OCI-LY1 (cell line): ENCODE measurements at regions not wholly inside any gene's neighbourhood (a gene's known extent, or its start where the extent isn't known, plus 50 kb on each side); places are given as distances from the start of the nearest gene placed in this dataset.

Source experiments
- H2AFZ ChIP-seq: fragments of 200-600 bp; sonication (generic), shearing (Covaris generic); 2 replicates; pipeline ENCODE4 v1.6.0; 2014; ENCODE audit warnings: antibody characterized with exemption, mild to moderate bottlenecking, low read length
- H3F3A ChIP-seq: fragments of 200-600 bp; sonication (generic), shearing (Covaris generic); 2 replicates; pipeline ENCODE4 v1.6.0; 2014; ENCODE audit warnings: mild to moderate bottlenecking, antibody characterized with exemption, low read length, moderate library complexity; ENCODE audit not compliant: insufficient read depth
- H3K27ac ChIP-seq: fragments of 200-600 bp; sonication (generic); 2 replicates; pipeline ENCODE4 v1.5.1; 2014; ENCODE audit warnings: low read length, mixed run types, mild to moderate bottlenecking, low read depth; ENCODE audit not compliant: poor library complexity, severe bottlenecking
- H3K27me3 ChIP-seq: fragments of 200-600 bp; sonication (generic); 2 replicates; pipeline ENCODE4 v1.6.0; 2014; ENCODE audit warnings: antibody characterized with exemption, mild to moderate bottlenecking, low read length, moderate library complexity; ENCODE audit not compliant: insufficient read depth
- H3K36me3 ChIP-seq: fragments of 200-600 bp; sonication (generic); 2 replicates; pipeline ENCODE4 v1.6.1; 2014; ENCODE audit warnings: mild to moderate bottlenecking, antibody characterized with exemption, low read length, moderate library complexity, mixed read lengths; ENCODE audit not compliant: insufficient read depth
- H3K4me1 ChIP-seq: fragments of 200-600 bp; sonication (generic); 2 replicates; pipeline ENCODE4 v1.5.1; 2014; ENCODE audit warnings: mild to moderate bottlenecking, low read length, moderate library complexity; ENCODE audit not compliant: insufficient read depth, severe bottlenecking
- H3K4me2 ChIP-seq: fragments of 200-600 bp; sonication (generic), shearing (Covaris generic); 2 replicates; pipeline ENCODE4 v1.6.1; 2014; ENCODE audit warnings: low read length
- H3K4me3 ChIP-seq: fragments of 200-600 bp; sonication (generic); 2 replicates; pipeline ENCODE4 v1.5.1; 2014; ENCODE audit warnings: low read length, low read depth, mild to moderate bottlenecking, mixed read lengths; ENCODE audit not compliant: poor library complexity, severe bottlenecking
- H3K79me2 ChIP-seq: fragments of 200-600 bp; shearing (Covaris generic); 2 replicates; pipeline ENCODE4 v1.6.1; 2016; ENCODE audit warnings: mixed run types, low read length, mixed read lengths; ENCODE audit not compliant: insufficient read depth
- H3K9ac ChIP-seq: fragments of 200-600 bp; sonication (generic), shearing (Covaris generic); 2 replicates; pipeline ENCODE4 v1.6.1; 2014; ENCODE audit warnings: mild to moderate bottlenecking, low read length, mixed read lengths
- H3K9me2 ChIP-seq: fragments of 200-600 bp; sonication (generic), shearing (Covaris generic); 2 replicates; pipeline ENCODE4 v1.6.1; 2014; ENCODE audit warnings: low read depth, mild to moderate bottlenecking, low read length, mixed read lengths
- H3K9me3 ChIP-seq: fragments of 200-600 bp; shearing (Covaris generic); 2 replicates; pipeline ENCODE4 v1.6.1; 2014; ENCODE audit warnings: low read length, mixed read lengths
- H4K20me1 ChIP-seq: fragments of 200-600 bp; sonication (generic), shearing (Covaris generic); 2 replicates; pipeline ENCODE4 v1.6.0; 2016; ENCODE audit warnings: mild to moderate bottlenecking, low read length; ENCODE audit not compliant: insufficient read depth
- CTCF ChIP-seq: fragments of 200-600 bp; sonication (generic), shearing (Covaris generic); IDR thresholded peaks from 2 replicates; pipeline ENCODE4 v1.5.1; 2017; ENCODE audit warnings: mild to moderate bottlenecking, antibody characterized with exemption, low read length, moderate library complexity, mixed read lengths
- EZH2 ChIP-seq: fragments of 200-600 bp; sonication (generic), shearing (Covaris generic); IDR thresholded peaks from 2 replicates; pipeline ENCODE4 v1.8.0; 2017; ENCODE audit warnings: borderline replicate concordance, mixed run types, mild to moderate bottlenecking, antibody characterized with exemption, low read length, moderate library complexity, mixed read lengths

- no peak overlapping the region for H3K4me2 ChIP-seq
These were observed 181.2 kb upstream of the CTBP2 start for GRCh38 chr10:125341611-125342010.

GRCh38 chr10:125340903-125341302, 180.5 kb upstream of the CTBP2 start:
- no peaks in the 10 kb centered on the region for H3K9me2 ChIP-seq
- no peak overlapping the region for H3K4me2 ChIP-seq
- H3K27me3 ChIP-seq: no peaks in the 10 kb centered on the region
- H2AFZ ChIP-seq: no peak overlapping the region
- no peaks in the 10 kb centered on the region for H3K79me2 ChIP-seq
- H3F3A ChIP-seq: no peaks in the 10 kb centered on the region
- no peak overlapping the region for H3K27ac ChIP-seq
- H3K9ac ChIP-seq: no peak overlapping the region
- no peak overlapping the region for H3K4me3 ChIP-seq
- no peaks in the 10 kb centered on the region for H3K4me1 ChIP-seq
- H4K20me1 ChIP-seq: no peaks in the 10 kb centered on the region
- H3K9me3 ChIP-seq: no peaks in the 10 kb centered on the region
- no peaks in the 10 kb centered on the region for H3K36me3 ChIP-seq
- no peak for TF ChIP-seq EZH2
- TF ChIP-seq CTCF: no peak

More at GRCh38 chr10:125341611-125342010, 181.2 kb upstream of the CTBP2 start:
- Histone ChIP-seq H3K27me3 (no peaks in the 10 kb centered on the region), H4K20me1 (no peaks in the 10 kb centered on the region), H2AFZ (no peak overlapping the region), H3K4me3 (no peak overlapping the region), H3K79me2 (no peaks in the 10 kb centered on the region), H3K9ac (no peak overlapping the region), H3K9me2 (no peaks in the 10 kb centered on the region), H3K27ac (no peak overlapping the region), H3K36me3 (no peaks in the 10 kb centered on the region), H3K4me1 (no peaks in the 10 kb centered on the region), H3K9me3 (no peaks in the 10 kb centered on the region), H3F3A (no peaks in the 10 kb centered on the region)
- TF ChIP-seq CTCF (no peak), EZH2 (no peak)

- no peak for TF ChIP-seq EZH2
- TF ChIP-seq CTCF: no peak
- H3K27me3 ChIP-seq: no peaks in the 10 kb centered on the region
- no peaks in the 10 kb centered on the region for H3K4me1 ChIP-seq
- H2AFZ ChIP-seq: no peak overlapping the region
- H3K36me3 ChIP-seq: no peaks in the 10 kb centered on the region
- H3K9me2 ChIP-seq: no peaks in the 10 kb centered on the region
- no peaks in the 10 kb centered on the region for H3K9me3 ChIP-seq
- no peak overlapping the region for H3K4me3 ChIP-seq
- H3F3A ChIP-seq: no peaks in the 10 kb centered on the region
- no peak overlapping the region for H3K9ac ChIP-seq
- H3K4me2 ChIP-seq: no peak overlapping the region
- H3K27ac ChIP-seq: no peak overlapping the region
- H4K20me1 ChIP-seq: no peaks in the 10 kb centered on the region
- no peaks in the 10 kb centered on the region for H3K79me2 ChIP-seq
These were observed 177.1 kb upstream of the CTBP2 start for GRCh38 chr10:125337510-125337909.
